Keratinocyte (primary cell): ENCODE measurements at regions not wholly inside any gene's neighbourhood (a gene's known extent, or its start where the extent isn't known, plus 50 kb on each side); places are given as distances from the start of the nearest gene placed in this dataset.

Experiments used
- DNase-seq: peaks from one replicate; pipeline ENCODE4 v3.0.0-alpha.2; 2011; ENCODE audit warnings: low read depth, missing footprints, low spot score
- FAIRE-seq: peaks from 2 replicates; lab custom pipeline; 2011; peaks lifted over from hg19 to GRCh38; lab: Jason Lieb, UNC
- H2AFZ ChIP-seq: 2 replicates; pipeline ENCODE4 v1.6.0; 2012; ENCODE audit warnings: low read length, control low read depth, inconsistent platforms; ENCODE audit not compliant: control insufficient read depth
- H3K27ac ChIP-seq: 2 replicates; pipeline ENCODE4 v1.5.1; 2011; ENCODE audit warnings: low read length; ENCODE audit not compliant: control insufficient read depth, insufficient read depth
- H3K27me3 ChIP-seq: 3 replicates; pipeline ENCODE4 v1.6.0; 2011; ENCODE audit warnings: low read length; ENCODE audit not compliant: control insufficient read depth, insufficient read depth; ENCODE audit errors: extremely low read depth
- H3K36me3 ChIP-seq, 2 experiments: 2 replicates in 1 of 2; 3 replicates in 1 of 2; pipeline ENCODE4 v1.5.1; 2011; ENCODE audit warnings: low read length in 2 of 2, mild to moderate bottlenecking in 1 of 2; ENCODE audit not compliant: control insufficient read depth in 2 of 2, insufficient read depth in 2 of 2; ENCODE audit errors: extremely low read depth in 1 of 2
- H3K4me1 ChIP-seq: 3 replicates; pipeline ENCODE4 v1.5.1; 2011; ENCODE audit warnings: low read length; ENCODE audit not compliant: control insufficient read depth, insufficient read depth; ENCODE audit errors: extremely low read depth
- H3K4me2 ChIP-seq: 3 replicates; pipeline ENCODE4 v1.6.0; 2011; ENCODE audit warnings: low read depth, low read length; ENCODE audit not compliant: control insufficient read depth, insufficient read depth; ENCODE audit errors: extremely low read depth
- H3K4me3 ChIP-seq, 3 experiments: fragments of 200-600 bp in 1 of 3; sonication (generic) in 1 of 3; 2 replicates in 2 of 3; 3 replicates in 1 of 3; pipeline ENCODE4 v1.5.1; 2011 to 2016; ENCODE audit warnings: low read length in 3 of 3, mild to moderate bottlenecking in 3 of 3, control low read depth in 2 of 3, inconsistent platforms in 1 of 3, low read depth in 1 of 3, mixed read lengths in 1 of 3, mixed run types in 1 of 3, moderate library complexity in 1 of 3; ENCODE audit not compliant: control insufficient read depth in 2 of 3, insufficient read depth in 2 of 3; ENCODE audit errors: extremely low read depth in 1 of 3
- H3K79me2 ChIP-seq: 2 replicates; pipeline ENCODE4 v1.6.0; 2012; ENCODE audit warnings: low read length; ENCODE audit not compliant: control insufficient read depth, insufficient read depth
- H3K9ac ChIP-seq: 3 replicates; pipeline ENCODE4 v1.6.0; 2011; ENCODE audit warnings: low read length; ENCODE audit not compliant: control insufficient read depth, insufficient read depth; ENCODE audit errors: extremely low read depth
- H3K9me1 ChIP-seq: 3 replicates; pipeline ENCODE4 v1.6.0; 2011; ENCODE audit warnings: low read length; ENCODE audit not compliant: control insufficient read depth, insufficient read depth; ENCODE audit errors: extremely low read depth
- H3K9me3 ChIP-seq: 2 replicates; pipeline ENCODE4 v1.5.1; 2012; ENCODE audit warnings: low read depth, low read length; ENCODE audit not compliant: control insufficient read depth
- H4K20me1 ChIP-seq: 3 replicates; pipeline ENCODE4 v1.6.0; 2011; ENCODE audit warnings: low read length; ENCODE audit not compliant: control insufficient read depth, insufficient read depth; ENCODE audit errors: extremely low read depth
- EZH2 ChIP-seq: IDR thresholded peaks from one replicate; pipeline ENCODE4 v1.6.1; 2012; ENCODE audit warnings: inconsistent platforms, mild to moderate bottlenecking, low read length, moderate library complexity
- dilution Hi-C: fragments of 300-500 bp; cut with MboI; formaldehyde crosslinking; loops from one replicate; pipeline ENCODE4 v1.7.0; 2020; ENCODE audit warnings: low sequenced_read_pairs; ENCODE audit not compliant: extremely low pct_ligation_motif_present
- TF ChIP-seq, protein P1 (sequence below), 3 experiments: IDR thresholded peaks in 1 of 3; conservative IDR thresholded peaks in 1 of 3; optimal IDR thresholded peaks in 1 of 3; 2 replicates in 2 of 3; 3 replicates in 1 of 3; pipeline versions ENCODE3 to v1.5.1; 2011; ENCODE audit warnings: low read length in 3 of 3, mild to moderate bottlenecking in 3 of 3, moderate library complexity in 2 of 3, control low read depth in 1 of 3, inconsistent platforms in 1 of 3; ENCODE audit not compliant: insufficient read depth in 2 of 3; ENCODE audit errors: extremely low read depth in 1 of 3

GRCh38 chr13:50154697-50155096 lies 139.5 kb downstream of the KCNRG start:
- no peaks in the 10 kb centered on the region for H3K4me1 ChIP-seq
- no peak overlapping the region for H3K9ac ChIP-seq
- FAIRE-seq (no peak), DNase-seq (no peak)
- no peak for TF ChIP-seq EZH2
- TF ChIP-seq, protein P1, sequence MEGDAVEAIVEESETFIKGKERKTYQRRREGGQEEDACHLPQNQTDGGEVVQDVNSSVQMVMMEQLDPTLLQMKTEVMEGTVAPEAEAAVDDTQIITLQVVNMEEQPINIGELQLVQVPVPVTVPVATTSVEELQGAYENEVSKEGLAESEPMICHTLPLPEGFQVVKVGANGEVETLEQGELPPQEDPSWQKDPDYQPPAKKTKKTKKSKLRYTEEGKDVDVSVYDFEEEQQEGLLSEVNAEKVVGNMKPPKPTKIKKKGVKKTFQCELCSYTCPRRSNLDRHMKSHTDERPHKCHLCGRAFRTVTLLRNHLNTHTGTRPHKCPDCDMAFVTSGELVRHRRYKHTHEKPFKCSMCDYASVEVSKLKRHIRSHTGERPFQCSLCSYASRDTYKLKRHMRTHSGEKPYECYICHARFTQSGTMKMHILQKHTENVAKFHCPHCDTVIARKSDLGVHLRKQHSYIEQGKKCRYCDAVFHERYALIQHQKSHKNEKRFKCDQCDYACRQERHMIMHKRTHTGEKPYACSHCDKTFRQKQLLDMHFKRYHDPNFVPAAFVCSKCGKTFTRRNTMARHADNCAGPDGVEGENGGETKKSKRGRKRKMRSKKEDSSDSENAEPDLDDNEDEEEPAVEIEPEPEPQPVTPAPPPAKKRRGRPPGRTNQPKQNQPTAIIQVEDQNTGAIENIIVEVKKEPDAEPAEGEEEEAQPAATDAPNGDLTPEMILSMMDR (optimal IDR thresholded peaks at IDR 0.05 in 1 of 3, IDR thresholded peaks at IDR 0.05 in 1 of 3, conservative IDR thresholded peaks at IDR 0.05 in 1 of 3; ENCODE audit: extremely low read depth in 1 of 3, insufficient read depth in 2 of 3, low read length in 3 of 3) = no peak
- H3K9me3 ChIP-seq = no peaks in the 10 kb centered on the region
- no peak overlapping the region for H2AFZ ChIP-seq
- no peak overlapping the region for H3K4me2 ChIP-seq
- no peak overlapping the region for H3K27ac ChIP-seq
- H3K36me3 ChIP-seq = no peaks in the 10 kb centered on the region
- H3K27me3 ChIP-seq = peaks cover 3% of the 10 kb centered on the region
- H3K79me2 ChIP-seq = no peaks in the 10 kb centered on the region
- H4K20me1 ChIP-seq = no peaks in the 10 kb centered on the region
- dilution Hi-C loops = no loop called here
- no peaks in the 10 kb centered on the region for H3K9me1 ChIP-seq
- no peak overlapping the region for H3K4me3 ChIP-seq

DNA sequence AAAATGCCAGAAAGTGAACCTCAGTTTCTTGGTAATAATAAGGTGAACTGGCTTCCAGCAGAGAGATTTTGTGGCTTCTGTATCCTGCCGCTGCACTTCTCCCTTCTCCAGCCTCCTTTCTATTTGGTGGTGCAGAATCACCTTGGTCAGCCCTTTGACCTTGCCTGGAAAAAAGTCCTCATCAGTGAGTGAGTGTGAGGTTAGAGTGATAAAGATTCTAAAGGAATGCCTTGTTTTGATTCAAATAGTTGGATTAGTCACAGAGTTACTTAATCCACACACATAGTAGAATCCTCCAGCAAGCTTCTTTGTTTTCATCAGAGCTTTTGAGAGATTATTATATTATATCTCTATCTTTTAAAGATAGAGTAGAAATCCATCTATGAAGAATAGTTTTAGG lies 140.9 kb downstream of the KCNRG start:
- TF ChIP-seq EZH2 = no peak
- TF ChIP-seq, protein P1 (optimal IDR thresholded peaks at IDR 0.05 in 1 of 3, IDR thresholded peaks at IDR 0.05 in 1 of 3, conservative IDR thresholded peaks at IDR 0.05 in 1 of 3; ENCODE audit: extremely low read depth in 1 of 3, insufficient read depth in 2 of 3, low read length in 3 of 3) = no peak
- H3K4me3 ChIP-seq = no peak overlapping the region
- no peaks in the 10 kb centered on the region for H3K9me1 ChIP-seq
- H3K4me1 ChIP-seq = peaks cover 3% of the 10 kb centered on the region
- H3K9ac ChIP-seq = no peak overlapping the region
- no peak overlapping the region for H2AFZ ChIP-seq
- no peak overlapping the region for H3K4me2 ChIP-seq
- H3K79me2 ChIP-seq = no peaks in the 10 kb centered on the region
- no peaks in the 10 kb centered on the region for H3K9me3 ChIP-seq
- no peaks in the 10 kb centered on the region for H4K20me1 ChIP-seq
- peaks cover 3% of the 10 kb centered on the region for H3K27me3 ChIP-seq
- FAIRE-seq = no peak
- dilution Hi-C loops = no loop called here
- H3K27ac ChIP-seq = no peak overlapping the region
- H3K36me3 ChIP-seq = no peaks in the 10 kb centered on the region
- no peak for DNase-seq
